SH-SY5Y (cell line): ENCODE measurements at regions not wholly inside any gene's neighbourhood (a gene's known extent, or its start where the extent isn't known, plus 50 kb on each side); places are given as distances from the start of the nearest gene placed in this dataset.

Source experiments
- GATA2 ChIP-seq: IDR thresholded peaks from 2 replicates; pipeline ENCODE4 v1.6.1; 2011; ENCODE audit warnings: mild to moderate bottlenecking, low read depth, low read length
- GATA3 ChIP-seq: IDR thresholded peaks from 2 replicates; pipeline ENCODE4 v1.6.1; 2011; ENCODE audit warnings: low read depth, mild to moderate bottlenecking, low read length, moderate library complexity

DNA sequence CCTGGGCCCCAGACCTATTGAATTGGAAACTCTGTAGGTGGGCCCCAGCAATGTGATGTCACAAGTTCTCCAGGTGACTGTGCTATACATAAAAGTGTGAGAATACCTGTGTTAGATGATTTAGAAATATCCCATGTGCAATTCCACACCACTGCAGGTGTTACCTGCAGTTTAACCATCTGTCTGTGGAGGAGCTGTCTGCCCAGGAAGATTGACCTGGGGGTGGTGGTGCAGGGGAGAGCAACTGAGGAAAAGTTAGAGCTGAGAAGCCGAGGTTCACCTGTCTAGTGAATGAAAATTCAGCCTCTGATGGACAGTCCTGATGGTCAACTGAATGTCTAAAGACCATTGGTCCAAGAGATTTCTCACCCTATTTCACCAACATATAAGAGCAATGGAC lies 132.2 kb upstream of the SLC24A5 start:
- TF ChIP-seq GATA2: no peak
- TF ChIP-seq GATA3: no peak
